ENCODE measurements at regions not wholly inside any gene's neighbourhood (a gene's known extent, or its start where the extent isn't known, plus 50 kb on each side); places are given as distances from the start of the nearest gene placed in this dataset.

- TF ChIP-seq POLR2AphosphoS5 (IDR thresholded peaks at IDR 0.05): no peak
- TF ChIP-seq EP300 (IDR thresholded peaks at IDR 0.05): no peak
- no peak for TF ChIP-seq CTCF (IDR thresholded peaks at IDR 0.05)
- TF ChIP-seq POLR2A (IDR thresholded peaks at IDR 0.05): no peak
These were observed 77.8 kb upstream of the ZNF462 start for GRCh38 chr9:106785200-106785599.
